RWPE2 (cell line): ENCODE measurements at regions not wholly inside any gene's neighbourhood (a gene's known extent, or its start where the extent isn't known, plus 50 kb on each side); places are given as distances from the start of the nearest gene placed in this dataset.

Experiments
- ATAC-seq: fragments of 200-7000 bp; cut with Tn5 transposase; 3 replicates; pipeline ENCODE4 v1.9.1; 2021; ENCODE audit warnings: low read depth
- DNase-seq: peaks from one replicate; pipeline ENCODE4 v3.0.0-alpha.2; 2020; ENCODE audit warnings: low spot score
- H3K27ac ChIP-seq: fragments of 450-650 bp; 2 replicates; pipeline ENCODE4 v1.5.1; 2017; ENCODE audit warnings: mild to moderate bottlenecking; ENCODE audit not compliant: poor library complexity, severe bottlenecking
- H3K27me3 ChIP-seq: fragments of 250-450 bp; sonication (Bioruptor Pico); 2 replicates; pipeline ENCODE4 v1.5.1; 2021; ENCODE audit warnings: mild to moderate bottlenecking, moderate library complexity; ENCODE audit not compliant: insufficient read depth, poor library complexity, severe bottlenecking
- H3K36me3 ChIP-seq: fragments of 250-450 bp; sonication (Bioruptor Pico); 2 replicates; pipeline ENCODE4 v1.5.1; 2020; ENCODE audit warnings: low read depth, mild to moderate bottlenecking, moderate library complexity
- H3K4me1 ChIP-seq: fragments of 250-450 bp; sonication (Bioruptor Pico); 2 replicates; pipeline ENCODE4 v1.5.1; 2021; ENCODE audit warnings: mild to moderate bottlenecking, moderate library complexity; ENCODE audit not compliant: insufficient read depth, poor library complexity, severe bottlenecking
- H3K4me3 ChIP-seq: fragments of 250-450 bp; sonication (Bioruptor Pico); 2 replicates; pipeline ENCODE4 v1.5.1; 2021; ENCODE audit warnings: mild to moderate bottlenecking, moderate library complexity; ENCODE audit not compliant: severe bottlenecking
- H3K9me3 ChIP-seq: fragments of 250-450 bp; sonication (Bioruptor Pico); 2 replicates; pipeline ENCODE4 v1.5.1; 2021; ENCODE audit warnings: mild to moderate bottlenecking, moderate library complexity; ENCODE audit not compliant: severe bottlenecking
- CTCF ChIP-seq: fragments of 450-650 bp; IDR thresholded peaks from one replicate; pipeline ENCODE4 v1.5.1; 2017; ENCODE audit warnings: mild to moderate bottlenecking, moderate library complexity; ENCODE audit not compliant: poor library complexity, severe bottlenecking

GRCh38 chr3:76345878-76346277 lies 560.5 kb upstream of the ZNF717 start:
- Histone ChIP-seq H3K9me3 (no peaks in the 10 kb centered on the region), H3K27ac (no peak overlapping the region), H3K4me3 (no peak overlapping the region), H3K4me1 (no peaks in the 10 kb centered on the region), H3K27me3 (peaks cover 7% of the 10 kb centered on the region), H3K36me3 (no peaks in the 10 kb centered on the region)
- TF ChIP-seq CTCF = no peak
- no peak for DNase-seq
- no peak for ATAC-seq

GRCh38 chr3:76346690-76347089 lies 561.3 kb upstream of the ZNF717 start:
- Histone ChIP-seq H3K36me3 (no peaks in the 10 kb centered on the region), H3K27me3 (peaks cover 7% of the 10 kb centered on the region), H3K9me3 (no peaks in the 10 kb centered on the region), H3K27ac (no peak overlapping the region), H3K4me3 (no peak overlapping the region), H3K4me1 (no peaks in the 10 kb centered on the region)
- TF ChIP-seq CTCF = no peak
- DNase-seq (no peak), ATAC-seq (no peak)

GRCh38 chr3:76349715-76350480 lies 564.5 kb upstream of the ZNF717 start:
- Histone ChIP-seq H3K9me3 (no peaks in the 10 kb centered on the region), H3K27ac (no peak overlapping the region), H3K27me3 (peaks cover 6% of the 10 kb centered on the region)

GRCh38 chr3:76352051-76352450 lies 566.7 kb upstream of the ZNF717 start:
- no peak overlapping the region for H3K4me3 ChIP-seq
- no peak for TF ChIP-seq CTCF
- no peak overlapping the region for H3K27ac ChIP-seq
- H3K9me3 ChIP-seq = no peaks in the 10 kb centered on the region
- no peak for ATAC-seq
- H3K27me3 ChIP-seq = peaks cover 4% of the 10 kb centered on the region
- DNase-seq = no peak
- no peaks in the 10 kb centered on the region for H3K36me3 ChIP-seq
- H3K4me1 ChIP-seq = no peaks in the 10 kb centered on the region

More at GRCh38 chr3:76349715-76350480, 564.5 kb upstream of the ZNF717 start:
- no peak for DNase-seq
- Histone ChIP-seq H3K4me3 (no peak overlapping the region), H3K4me1 (no peaks in the 10 kb centered on the region), H3K36me3 (no peaks in the 10 kb centered on the region)
- ATAC-seq = no peak
- no peak for TF ChIP-seq CTCF
